Fibroblast of skin of scalp (primary cell): ENCODE measurements at regions not wholly inside any gene's neighbourhood (a gene's known extent, or its start where the extent isn't known, plus 50 kb on each side); places are given as distances from the start of the nearest gene placed in this dataset.

ENCODE experiments used
- DNase-seq: peaks from one replicate; pipeline ENCODE4 v3.0.0-alpha.2; 2013

GRCh38 chr22:48658246-48658645 is 1169.4 kb downstream of the BRD1 start:
- DNase-seq = no peak

GRCh38 chr22:48654492-48654891 is 1173.2 kb downstream of the BRD1 start:
- peak; percentile 86 for DNase-seq

GRCh38 chr22:48653929-48654328 is 1173.7 kb downstream of the BRD1 start:
- DNase-seq = no peak

- DNase-seq = no peak
Measured at GRCh38 chr22:48653306-48653705, 1174.4 kb downstream of the BRD1 start.

GRCh38 chr22:48652796-48653195 is 1174.9 kb downstream of the BRD1 start:
- no peak for DNase-seq

GRCh38 chr22:48651981-48652538 is 1175.6 kb downstream of the BRD1 start:
- DNase-seq = no peak

- no peak for DNase-seq
Measured at GRCh38 chr22:48651036-48651890, 1176.4 kb downstream of the BRD1 start.

- no peak for DNase-seq
Measured at GRCh38 chr22:48650323-48651035, 1177.2 kb downstream of the BRD1 start.

- DNase-seq = no peak
Measured at GRCh38 chr22:48649466-48649865, 1178.2 kb downstream of the BRD1 start.

GRCh38 chr22:48649031-48649430 is 1178.6 kb downstream of the BRD1 start:
- no peak for DNase-seq

GRCh38 chr22:48647606-48648515 is 1179.8 kb downstream of the BRD1 start:
- DNase-seq = no peak

- DNase-seq = no peak
Measured at GRCh38 chr22:48647051-48647450, 1180.6 kb downstream of the BRD1 start.

GRCh38 chr22:48646216-48646925 is 1181.3 kb downstream of the BRD1 start:
- DNase-seq = no peak

- no peak for DNase-seq
Measured at GRCh38 chr22:48645766-48646165, 1181.9 kb downstream of the BRD1 start.

GRCh38 chr22:48644997-48645396 is 1182.7 kb downstream of the BRD1 start:
- DNase-seq = no peak

- DNase-seq = peak; percentile 83
Measured at GRCh38 chr22:48644108-48644507, 1183.6 kb downstream of the BRD1 start.

- DNase-seq = no peak
Measured at GRCh38 chr22:48643066-48643731, 1184.5 kb downstream of the BRD1 start.

GRCh38 chr22:48642550-48642949 is 1185.1 kb downstream of the BRD1 start:
- DNase-seq = no peak

GRCh38 chr22:48641906-48642475 is 1185.7 kb downstream of the BRD1 start:
- DNase-seq = no peak

- DNase-seq = no peak
Measured at GRCh38 chr22:48640890-48641841, 1186.5 kb downstream of the BRD1 start.
